NCI-H748 treated with DMSO at 0.1 percent for 48 hours (cell line): ENCODE measurements at regions not wholly inside any gene's neighbourhood (a gene's known extent, or its start where the extent isn't known, plus 50 kb on each side); places are given as distances from the start of the nearest gene placed in this dataset.
"Not testable (repeated sequence)": the region's sequence is repeated elsewhere in the genome, so short reads cannot be mapped to it uniquely, and the experiment has no call there.

Experiments
- DNase-seq: peaks from one replicate; lab custom pipeline; 2025; lab: John Stamatoyannopoulos, UW

- DNase-seq = no peak
Measured at GRCh38 chr3:110946810-110947209, 124.8 kb upstream of the NECTIN3 start.

- DNase-seq = not testable (repeated sequence)
Measured at GRCh38 chr3:110949194-110949593, 122.4 kb upstream of the NECTIN3 start.

GRCh38 chr3:110955301-110955880 lies 116.2 kb upstream of the NECTIN3 start:
- DNase-seq = no peak

GRCh38 chr3:110956081-110956480 lies 115.5 kb upstream of the NECTIN3 start:
- no peak for DNase-seq

GRCh38 chr3:110957247-110958025 lies 114.2 kb upstream of the NECTIN3 start:
- DNase-seq = no peak

- no peak for DNase-seq
Measured at GRCh38 chr3:110958313-110959147, 113.1 kb upstream of the NECTIN3 start.

- no peak for DNase-seq
Measured at GRCh38 chr3:110965976-110966375, 105.6 kb upstream of the NECTIN3 start.

- DNase-seq = no peak
Measured at GRCh38 chr3:110966966-110967663, 104.5 kb upstream of the NECTIN3 start.

- DNase-seq = no peak
Measured at GRCh38 chr3:110968076-110968475, 103.5 kb upstream of the NECTIN3 start.

GRCh38 chr3:110969229-110970211 lies 102.1 kb upstream of the NECTIN3 start:
- no peak for DNase-seq

- no peak for DNase-seq
Measured at GRCh38 chr3:110971010-110971601, 100.5 kb upstream of the NECTIN3 start.

GRCh38 chr3:110973263-110973895 lies 98.2 kb upstream of the NECTIN3 start:
- DNase-seq = no peak

- no peak for DNase-seq
Measured at GRCh38 chr3:110974902-110975301, 96.7 kb upstream of the NECTIN3 start.

- no peak for DNase-seq
Measured at GRCh38 chr3:110984456-110985250, 87.0 kb upstream of the NECTIN3 start.

GRCh38 chr3:110989446-110989845 lies 82.2 kb upstream of the NECTIN3 start:
- no peak for DNase-seq

- DNase-seq = peak; percentile 66
Measured at GRCh38 chr3:110995461-110996231, 76.0 kb upstream of the NECTIN3 start.

GRCh38 chr3:110998766-110999165 lies 72.8 kb upstream of the NECTIN3 start:
- DNase-seq = not testable (repeated sequence)

GRCh38 chr3:111006485-111006884 lies 65.1 kb upstream of the NECTIN3 start:
- DNase-seq = not testable (repeated sequence)
